Nephron progenitor cell (in vitro differentiated cells): ENCODE measurements at regions not wholly inside any gene's neighbourhood (a gene's known extent, or its start where the extent isn't known, plus 50 kb on each side); places are given as distances from the start of the nearest gene placed in this dataset.
"Not testable (repeated sequence)": the region's sequence is repeated elsewhere in the genome, so short reads cannot be mapped to it uniquely, and the experiment has no call there.

Experiments
- DNase-seq: peaks from one replicate; pipeline ENCODE4 v3.0.0; 2021
- H3K27ac Mint-ChIP-seq: 2 replicates; pipeline ENCODE4 v1.8.0; 2021; ENCODE audit warnings: mild to moderate bottlenecking, moderate library complexity, mixed read lengths
- H3K27me3 Mint-ChIP-seq: 2 replicates; pipeline ENCODE4 v1.8.0; 2021; ENCODE audit warnings: mild to moderate bottlenecking, low read depth, mixed read lengths; ENCODE audit not compliant: poor library complexity
- H3K36me3 Mint-ChIP-seq: 2 replicates; pipeline ENCODE4 v1.8.0; 2021; ENCODE audit warnings: low read depth, mixed read lengths
- H3K4me1 Mint-ChIP-seq: 2 replicates; pipeline ENCODE4 v1.8.0; 2021; ENCODE audit warnings: mixed read lengths
- H3K4me3 Mint-ChIP-seq: 2 replicates; pipeline ENCODE4 v1.8.0; 2021; ENCODE audit warnings: mild to moderate bottlenecking, moderate library complexity, mixed read lengths
- H3K9me3 Mint-ChIP-seq: 2 replicates; pipeline ENCODE4 v1.8.0; 2021; ENCODE audit warnings: mild to moderate bottlenecking, moderate library complexity, mixed read lengths
- TF ChIP-seq, protein P1 (sequence below): fragments of 200-600 bp; sonication (generic); IDR thresholded peaks from 2 replicates; pipeline ENCODE4 v1.5.0; 2021; ENCODE audit warnings: antibody characterized with exemption

DNA sequence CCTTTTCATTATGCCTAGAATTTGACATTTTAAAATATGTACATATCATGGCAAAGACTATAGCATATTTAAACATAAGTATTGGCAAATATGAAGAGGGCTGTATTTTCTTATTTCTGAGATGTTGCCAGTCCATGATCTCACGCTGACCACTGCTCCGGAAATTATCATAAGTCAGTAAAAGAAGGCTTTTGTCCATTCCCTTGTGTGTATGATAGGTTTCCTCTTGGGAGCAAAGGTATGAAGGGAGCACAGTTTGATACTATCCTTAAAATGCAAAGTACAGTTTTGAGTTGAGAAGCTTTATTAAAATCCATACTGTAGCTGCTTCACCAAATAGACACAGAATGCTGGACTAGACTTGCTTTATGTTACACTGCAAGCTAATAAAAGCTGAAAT, 52.6 kb upstream of the AGA start:
- no peak overlapping the region for H3K4me3 Mint-ChIP-seq
- peaks cover 12% of the 10 kb centered on the region for H3K4me1 Mint-ChIP-seq
- TF ChIP-seq, protein P1, sequence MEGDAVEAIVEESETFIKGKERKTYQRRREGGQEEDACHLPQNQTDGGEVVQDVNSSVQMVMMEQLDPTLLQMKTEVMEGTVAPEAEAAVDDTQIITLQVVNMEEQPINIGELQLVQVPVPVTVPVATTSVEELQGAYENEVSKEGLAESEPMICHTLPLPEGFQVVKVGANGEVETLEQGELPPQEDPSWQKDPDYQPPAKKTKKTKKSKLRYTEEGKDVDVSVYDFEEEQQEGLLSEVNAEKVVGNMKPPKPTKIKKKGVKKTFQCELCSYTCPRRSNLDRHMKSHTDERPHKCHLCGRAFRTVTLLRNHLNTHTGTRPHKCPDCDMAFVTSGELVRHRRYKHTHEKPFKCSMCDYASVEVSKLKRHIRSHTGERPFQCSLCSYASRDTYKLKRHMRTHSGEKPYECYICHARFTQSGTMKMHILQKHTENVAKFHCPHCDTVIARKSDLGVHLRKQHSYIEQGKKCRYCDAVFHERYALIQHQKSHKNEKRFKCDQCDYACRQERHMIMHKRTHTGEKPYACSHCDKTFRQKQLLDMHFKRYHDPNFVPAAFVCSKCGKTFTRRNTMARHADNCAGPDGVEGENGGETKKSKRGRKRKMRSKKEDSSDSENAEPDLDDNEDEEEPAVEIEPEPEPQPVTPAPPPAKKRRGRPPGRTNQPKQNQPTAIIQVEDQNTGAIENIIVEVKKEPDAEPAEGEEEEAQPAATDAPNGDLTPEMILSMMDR: no peak
- H3K27me3 Mint-ChIP-seq: no peaks in the 10 kb centered on the region
- H3K36me3 Mint-ChIP-seq: peaks cover 17% of the 10 kb centered on the region
- peaks cover 23% of the 10 kb centered on the region for H3K9me3 Mint-ChIP-seq
- no peak for DNase-seq
- H3K27ac Mint-ChIP-seq: no peak overlapping the region

DNA sequence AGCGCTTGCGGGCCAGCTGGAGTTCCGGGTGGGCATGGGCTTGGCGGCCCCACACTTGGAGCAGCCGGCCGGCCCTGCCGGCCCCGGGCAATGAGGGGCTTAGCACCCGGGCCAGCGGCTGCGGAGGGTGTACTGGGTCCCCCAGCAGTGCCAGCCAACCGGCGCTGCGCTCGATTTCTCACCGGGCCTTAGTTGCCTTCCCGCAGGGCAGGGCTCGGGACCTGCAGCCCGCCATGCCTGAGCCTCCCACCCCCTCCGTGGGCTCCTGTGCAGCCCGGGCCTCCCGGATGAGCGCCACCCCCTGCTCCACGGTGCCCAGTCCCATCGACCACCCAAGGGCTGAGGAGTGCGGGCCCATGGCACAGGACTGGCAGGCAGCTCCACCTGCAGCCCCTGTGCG, 53.4 kb upstream of the AGA start:
- not testable (repeated sequence) for DNase-seq, H3K4me3 Mint-ChIP-seq, H3K27me3 Mint-ChIP-seq, H3K27ac Mint-ChIP-seq
- H3K9me3 Mint-ChIP-seq: peaks cover 31% of the 10 kb centered on the region
- H3K4me1 Mint-ChIP-seq: peaks cover 12% of the 10 kb centered on the region
- peaks cover 18% of the 10 kb centered on the region for H3K36me3 Mint-ChIP-seq

DNA sequence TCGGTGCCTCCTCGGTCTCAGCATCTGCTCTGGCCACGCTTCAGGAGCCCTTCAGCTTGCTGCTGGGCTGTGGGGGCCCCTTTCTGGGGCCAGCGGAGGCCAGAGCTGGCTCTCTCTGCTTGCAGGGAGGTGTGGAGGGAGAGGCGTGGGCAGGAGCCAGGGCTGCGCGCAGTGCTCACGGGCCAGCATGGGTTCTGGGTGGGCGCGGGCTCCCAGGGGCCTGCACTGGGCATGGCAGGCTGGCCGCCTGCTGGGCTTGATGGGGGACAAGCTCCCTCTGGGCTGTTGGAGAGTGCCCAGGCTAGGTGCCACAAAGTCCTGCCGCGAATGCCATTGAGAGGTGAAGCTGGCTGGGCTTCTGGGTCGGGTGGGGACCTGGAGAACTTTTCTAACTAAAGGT, 57.3 kb upstream of the AGA start:
- Mint-ChIP-seq H3K27me3 (no peaks in the 10 kb centered on the region), H3K9me3 (peaks cover 53% of the 10 kb centered on the region), H3K4me1 (peaks cover 12% of the 10 kb centered on the region), H3K36me3 (peaks cover 29% of the 10 kb centered on the region), H3K4me3 (no peak overlapping the region), H3K27ac (no peak overlapping the region)
- TF ChIP-seq, protein P1: no peak
- no peak for DNase-seq

DNA sequence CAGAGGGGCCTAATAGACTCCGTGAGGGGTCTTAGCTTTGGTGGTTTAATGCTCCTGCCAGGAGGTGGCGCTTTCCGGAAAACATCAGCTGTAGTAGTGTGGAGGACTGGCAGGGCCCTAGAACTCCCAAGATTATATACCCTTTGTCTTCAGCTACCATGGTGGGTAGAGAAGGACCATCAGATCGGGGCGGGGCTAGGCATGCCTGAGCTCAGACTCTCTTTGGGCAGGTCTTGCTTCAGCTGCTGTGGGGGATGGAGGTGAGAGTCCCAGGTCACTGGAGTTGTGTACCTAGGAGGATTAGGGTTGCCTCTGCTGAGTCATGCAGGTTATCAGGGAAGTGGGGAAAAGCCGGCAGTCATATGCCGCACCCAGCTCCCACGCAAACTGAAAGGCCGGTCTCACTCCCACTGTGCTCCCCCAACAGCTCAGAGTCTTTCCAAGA, 63.0 kb upstream of the AGA start:
- DNase-seq: no peak
- peaks cover 13% of the 10 kb centered on the region for H3K36me3 Mint-ChIP-seq
- no peak overlapping the region for H3K27ac Mint-ChIP-seq
- H3K4me3 Mint-ChIP-seq: no peak overlapping the region
- TF ChIP-seq, protein P1: no peak
- H3K9me3 Mint-ChIP-seq: peaks cover 29% of the 10 kb centered on the region
- H3K27me3 Mint-ChIP-seq: no peaks in the 10 kb centered on the region
- peaks cover 18% of the 10 kb centered on the region for H3K4me1 Mint-ChIP-seq

DNA sequence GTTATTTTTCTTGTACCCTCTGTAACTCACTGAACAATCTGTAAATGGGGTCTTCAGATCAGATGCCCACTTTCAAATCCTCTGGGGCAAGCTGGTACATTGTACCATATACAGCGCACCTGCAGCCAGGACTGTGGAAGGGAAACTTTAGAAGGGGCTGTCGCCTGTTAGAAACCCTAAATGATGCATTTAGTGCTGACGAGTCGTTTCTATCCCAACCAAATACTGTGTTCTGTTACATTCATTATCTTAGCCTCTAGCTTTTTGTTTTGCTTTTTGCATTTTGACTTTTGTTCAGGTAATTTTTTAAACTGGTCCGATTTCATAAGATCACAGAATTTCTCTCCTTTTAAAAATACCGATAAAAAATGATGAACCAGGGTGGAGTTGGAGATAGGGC, 66.4 kb upstream of the AGA start:
- no peaks in the 10 kb centered on the region for H3K27me3 Mint-ChIP-seq
- TF ChIP-seq, protein P1: no peak
- peaks cover 3% of the 10 kb centered on the region for H3K9me3 Mint-ChIP-seq
- DNase-seq: no peak
- H3K4me3 Mint-ChIP-seq: no peak overlapping the region
- no peak overlapping the region for H3K27ac Mint-ChIP-seq
- no peaks in the 10 kb centered on the region for H3K36me3 Mint-ChIP-seq
- peaks cover 18% of the 10 kb centered on the region for H3K4me1 Mint-ChIP-seq

DNA sequence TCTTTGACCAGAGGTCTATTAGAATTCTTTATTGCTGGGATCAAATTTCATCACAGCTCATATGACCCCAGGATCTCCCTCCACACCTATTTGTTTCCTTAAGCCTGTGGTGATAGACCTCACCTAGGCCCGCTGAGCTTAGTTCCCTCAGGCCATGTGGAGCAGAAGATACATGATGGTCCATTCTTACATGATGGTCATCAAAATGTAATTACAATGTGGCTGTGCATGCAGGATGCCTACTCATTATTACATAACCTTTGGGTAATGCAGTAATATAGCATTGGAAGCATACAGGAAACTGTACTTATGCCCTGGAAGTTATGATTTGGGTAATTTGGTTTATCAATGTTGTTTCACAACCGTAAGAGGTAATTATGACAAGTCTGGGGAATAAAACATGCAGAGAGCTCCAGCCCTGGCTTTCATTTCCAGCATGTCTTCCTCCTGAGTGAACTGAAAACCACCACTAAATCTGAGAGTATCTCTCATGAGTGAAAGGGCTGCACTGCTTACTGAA, 67.0 kb upstream of the AGA start:
- Mint-ChIP-seq H3K27me3 (no peaks in the 10 kb centered on the region), H3K27ac (no peak overlapping the region), H3K9me3 (peaks cover 3% of the 10 kb centered on the region), H3K36me3 (no peaks in the 10 kb centered on the region), H3K4me1 (peaks cover 18% of the 10 kb centered on the region), H3K4me3 (no peak overlapping the region)
- no peak for DNase-seq
- TF ChIP-seq, protein P1: no peak
